K562 (cell line): ENCODE measurements at regions not wholly inside any gene's neighbourhood (a gene's known extent, or its start where the extent isn't known, plus 50 kb on each side); places are given as distances from the start of the nearest gene placed in this dataset.
A peak's percentile ranks its signal among the peaks of the same experiment; 100 is the strongest.

ENCODE experiments used
- ATAC-seq: fragments of 200-7000 bp; cut with Tn5 transposase; 3 replicates; pipeline ENCODE4 v1.9.1; 2020; ENCODE audit warnings: moderate library complexity
- BruUV-seq: library from RNA; stranded (reverse); fragments of 400-500 nt; replicated peaks from 2 replicates; lab custom pipeline; 2021; lab: Mats Ljungman, UMichigan
- CTCF ChIA-PET: fragments of 300-600 bp; formaldehyde crosslinking; extraction: SDS; loops from one replicate; lab custom pipeline; 2021; ENCODE audit warnings: low intra/inter-chr PET ratio; lab: Yijun Ruan, JAX
- POLR2A ChIA-PET: fragments of 300-600, 350-650 bp; sonication (Branson Sonifier 250); formaldehyde crosslinking; extraction: SDS; loops from one replicate; lab custom pipeline; 2021; ENCODE audit warnings: antibody characterized with exemption, inconsistent platforms; lab: Yijun Ruan, JAX
- DNase-seq, 4 experiments: peaks; one replicate each; pipeline versions ENCODE4 v3.0.0 to v3.0.0-alpha.2; 2011 to 2018; ENCODE audit warnings: low spot score in 3 of 4, mixed read lengths in 3 of 4; ENCODE audit errors: extremely low read depth in 1 of 4
- FAIRE-seq: peaks from 2 replicates; lab custom pipeline; 2011; peaks lifted over from hg19 to GRCh38; lab: Jason Lieb, UNC
- H2AFZ ChIP-seq: 2 replicates; pipeline ENCODE4 v1.6.0; 2011; ENCODE audit warnings: low read depth, low read length, control low read depth, inconsistent platforms
- H3K27ac ChIP-seq: fragments of 200-600 bp; 3 replicates; pipeline ENCODE4 v1.8.0; 2011; ENCODE audit warnings: low read depth, mild to moderate bottlenecking, control low read depth, inconsistent platforms, low read length, moderate library complexity, mixed read lengths; ENCODE audit errors: extremely low read depth
- H3K27me3 ChIP-seq, 2 experiments: fragments of 300-600 bp in 1 of 2; 2 replicates in 1 of 2; 3 replicates in 1 of 2; pipeline versions ENCODE4 v1.6.0 to v1.8.0; 2011; ENCODE audit warnings: inconsistent platforms in 2 of 2, low read length in 2 of 2, mild to moderate bottlenecking in 1 of 2, mixed read lengths in 1 of 2, moderate library complexity in 1 of 2; ENCODE audit not compliant: control insufficient read depth in 2 of 2, insufficient read depth in 2 of 2
- H3K36me3 ChIP-seq: fragments of 300-600 bp; 3 replicates; pipeline ENCODE4 v1.8.0; 2011; ENCODE audit warnings: mild to moderate bottlenecking, low read length, inconsistent platforms; ENCODE audit not compliant: control insufficient read depth, insufficient read depth
- H3K4me1 ChIP-seq, 2 experiments: fragments of 200-600 bp in 1 of 2; replicated peaks in 1 of 2; 2 replicates in 1 of 2; 3 replicates in 1 of 2; pipeline versions ENCODE4 v1.5.1 to v1.8.0; 2011; ENCODE audit warnings: inconsistent platforms in 2 of 2, low read length in 2 of 2, mild to moderate bottlenecking in 1 of 2, mixed read lengths in 1 of 2, moderate library complexity in 1 of 2; ENCODE audit not compliant: control insufficient read depth in 2 of 2, insufficient read depth in 2 of 2
- H3K4me2 ChIP-seq: 2 replicates; pipeline ENCODE4 v1.6.1; 2011; ENCODE audit warnings: low read length, control low read depth, inconsistent platforms, mixed read lengths; ENCODE audit not compliant: insufficient read depth
- H3K4me3 ChIP-seq: fragments of 200-600 bp; sonication (generic), shearing (Covaris generic); 2 replicates; pipeline ENCODE4 v1.5.1; 2016; ENCODE audit warnings: control low read depth, inconsistent platforms
- H3K79me2 ChIP-seq: fragments of 200-600 bp; 3 replicates; pipeline ENCODE4 v1.8.0; 2011; ENCODE audit warnings: low read length, inconsistent platforms; ENCODE audit not compliant: control insufficient read depth, insufficient read depth
- H3K9ac ChIP-seq, 2 experiments: 2 replicates each; pipeline versions ENCODE4 v1.6.0 to v1.6.1; 2011; ENCODE audit warnings: low read depth in 2 of 2, low read length in 2 of 2, control low read depth in 1 of 2, inconsistent platforms in 1 of 2, mild to moderate bottlenecking in 1 of 2, mixed read lengths in 1 of 2; ENCODE audit not compliant: insufficient read depth in 1 of 2
- H3K9me1 ChIP-seq: one replicate; pipeline ENCODE4 v1.6.0; 2011; ENCODE audit warnings: inconsistent platforms, mild to moderate bottlenecking, low read length, moderate library complexity; ENCODE audit not compliant: control insufficient read depth, insufficient read depth
- H3K9me3 ChIP-seq: replicated peaks from 2 replicates; pipeline ENCODE4 v1.5.1; 2011; ENCODE audit warnings: low read depth, low read length, inconsistent platforms; ENCODE audit not compliant: control insufficient read depth, insufficient read depth
- H4K20me1 ChIP-seq: replicated peaks from 2 replicates; pipeline ENCODE4 v1.6.1; 2011; ENCODE audit warnings: low read length, inconsistent platforms, mixed read lengths; ENCODE audit not compliant: control insufficient read depth, insufficient read depth
- AFF4 ChIP-seq: sonication (generic); formaldehyde crosslinking; IDR thresholded peaks from 2 replicates; pipeline ENCODE4 v1.8.0; 2023; ENCODE audit warnings: mild to moderate bottlenecking, missing genetic modification reagents
- BRCA1 ChIP-seq, 2 experiments: fragments of 450-650 bp in 1 of 2; sonication (generic) in 1 of 2; formaldehyde crosslinking in 1 of 2; IDR thresholded peaks; 2 replicates each; pipeline versions ENCODE4 v1.5.0 to v1.6.1; 2017 to 2020; ENCODE audit warnings: mild to moderate bottlenecking in 1 of 2, missing genetic modification reagents in 1 of 2
- CHAMP1 ChIP-seq: fragments of 450-650 bp; IDR thresholded peaks from 2 replicates; pipeline ENCODE4 v1.6.1; 2016; ENCODE audit warnings: mild to moderate bottlenecking
- DDX20 ChIP-seq: fragments of 450-650 bp; IDR thresholded peaks from 2 replicates; pipeline ENCODE4 v1.6.1; 2016; ENCODE audit warnings: missing genetic modification characterization, low read depth, mild to moderate bottlenecking, missing compliant biosample characterization, moderate library complexity
- ETS2 ChIP-seq: IDR thresholded peaks from 2 replicates; pipeline ENCODE4 v1.6.1; 2016; ENCODE audit warnings: borderline replicate concordance, missing genetic modification characterization, mild to moderate bottlenecking, moderate library complexity, missing compliant biosample characterization; ENCODE audit not compliant: poor library complexity, severe bottlenecking
- ETV1 ChIP-seq: fragments of 450-650 bp; conservative IDR thresholded peaks from 2 replicates; pipeline ENCODE4 v1.6.1; 2016; ENCODE audit warnings: missing genetic modification characterization, control low read depth, low read depth, missing compliant biosample characterization
- FOXO4 ChIP-seq: fragments of 450-650 bp; formaldehyde crosslinking; IDR thresholded peaks from 2 replicates; pipeline ENCODE4 v1.4.0; 2020; ENCODE audit warnings: mild to moderate bottlenecking, moderate library complexity
- FUS ChIP-seq: fragments of 200-400 bp; formaldehyde crosslinking; optimal IDR thresholded peaks from 2 replicates; pipeline ENCODE3; 2017; ENCODE audit warnings: low read depth, low read length
- HDAC6 ChIP-seq: IDR thresholded peaks from 2 replicates; pipeline ENCODE4 v1.6.1; 2012; ENCODE audit warnings: low read depth, mild to moderate bottlenecking, control low read depth, inconsistent platforms, low read length, moderate library complexity
- MBD2 ChIP-seq: sonication (generic); IDR thresholded peaks from 2 replicates; pipeline ENCODE4 v1.6.1; 2016; ENCODE audit warnings: low read depth, borderline replicate concordance
- SLC30A9 ChIP-seq: fragments of 250-450 bp; sonication (Bioruptor Pico); IDR thresholded peaks from 2 replicates; pipeline ENCODE4 v1.8.0; 2022; ENCODE audit warnings: mild to moderate bottlenecking, moderate library complexity
- WGBS: fragments of 100-300 bp; shearing (Covaris generic); methylation state at CpG from one replicate; pipeline ENCODE4 v1.1.6; 2016; ENCODE audit warnings: low coverage, mixed read lengths; ENCODE audit not compliant: insufficient coverage; ENCODE audit errors: missing lambda C conversion rate; 5-methylcytosine and 5-hydroxymethylcytosine counted together
- in situ Hi-C: fragments of 300-500 bp; cut with MboI; formaldehyde crosslinking; loops from 4 replicates; pipeline ENCODE4 v1.15.0; 2018; ENCODE audit warnings: inconsistent platforms, mixed read lengths
- intact Hi-C: fragments of 100-400 bp; cut with micrococcal nuclease; formaldehyde crosslinking; loops from 2 replicates; pipeline ENCODE4 v1.14.2; 2022

GRCh38 chr21:33989440-33989839, 73.8 kb upstream of the ATP5PO start:
- in situ Hi-C loops (no loop called here), intact Hi-C loops (no loop called here)
- no peaks in the 10 kb centered on the region for H3K79me2 ChIP-seq
- ChIA-PET CTCF (no interaction called here), POLR2A (interaction anchor here (0.7 to 4.0 kb wide), 2 partner anchors 13 to 16 kb away, joined by 3 to 24 read pairs; no protein-coding TSS in a partner anchor)
- no peak for DNase-seq
- peaks cover 17 to 20% of the 10 kb centered on the region in 2 experiments for H3K4me1 ChIP-seq
- H2AFZ ChIP-seq = 0 out of 2 replicates have a peak overlapping the region, but pooled peaks have one; percentile 47
- H3K27ac ChIP-seq = no peak overlapping the region
- H3K9me3 ChIP-seq = no peaks in the 10 kb centered on the region
- no peaks in the 10 kb centered on the region for H3K36me3 ChIP-seq
- BruUV-seq = no TSS peak
- no peak for FAIRE-seq
- no peaks in the 10 kb centered on the region; a peak in 1 of 5 replicates for H3K27me3 ChIP-seq
- no peak overlapping the region for H3K4me2 ChIP-seq
- no peak for ATAC-seq
- TF ChIP-seq HDAC6 (no peak), ETV1 (tag) (no peak), AFF4 (CRISPR knock-in tag) (no peak), DDX20 (no peak), FOXO4 (CRISPR knock-in tag) (no peak), FUS (no peak), CHAMP1 (no peak), BRCA1 (IDR thresholded peaks at IDR 0.05) (no peak), BRCA1 (CRISPR knock-in tag; IDR thresholded peaks at IDR 0.05) (no peak), SLC30A9 (CRISPR knock-in tag) (no peak), ETS2 (tag) (no peak), MBD2 (no peak)
- TF ChIP-seq, all 486 proteins: peak for 0
- H4K20me1 ChIP-seq = no peaks in the 10 kb centered on the region
- WGBS = 52% methylated on average over 2 of the region's 2 CpGs
- no peaks in the 10 kb centered on the region for H3K9me1 ChIP-seq
- no peak overlapping the region for H3K4me3 ChIP-seq
- no peak overlapping the region for H3K9ac ChIP-seq
